Stomach (tissue), 4 donors: ENCODE measurements at regions not wholly inside any gene's neighbourhood (a gene's known extent, or its start where the extent isn't known, plus 50 kb on each side); places are given as distances from the start of the nearest gene placed in this dataset.
"Not testable (repeated sequence)": the region's sequence is repeated elsewhere in the genome, so short reads cannot be mapped to it uniquely, and the experiment has no call there.

Experiments
- CTCF ChIP-seq, 7 experiments: fragments of 450-650 bp in 4 of 7; fragments of 200-600 bp in 3 of 7; sonication (generic) in 3 of 7; IDR thresholded peaks; one replicate each; pipeline ENCODE4 v1.5.1; 2016 to 2019; ENCODE audit warnings: antibody characterized with exemption in 7 of 7, control low read depth in 2 of 7, mild to moderate bottlenecking in 1 of 7
- EP300 ChIP-seq: sonication (generic); formaldehyde crosslinking; IDR thresholded peaks from one replicate; pipeline ENCODE4 v1.6.1; 2017; ENCODE audit warnings: antibody characterized with exemption
- POLR2AphosphoS5 ChIP-seq, 3 donors: sonication (generic); formaldehyde crosslinking; IDR thresholded peaks; one replicate each; pipeline ENCODE4 v1.6.1; 2016; ENCODE audit warnings: antibody characterized with exemption in 3 of 3

GRCh38 chr15:22203208-22203607 lies 122.9 kb downstream of the OR4M2 start:
- TF ChIP-seq EP300; CTCF (IDR thresholded peaks at IDR 0.05); POLR2AphosphoS5 (IDR thresholded peaks at IDR 0.05): not testable (repeated sequence)
